ENCODE measurements at regions not wholly inside any gene's neighbourhood (a gene's known extent, or its start where the extent isn't known, plus 50 kb on each side); places are given as distances from the start of the nearest gene placed in this dataset.
"Not testable (repeated sequence)": the region's sequence is repeated elsewhere in the genome, so short reads cannot be mapped to it uniquely, and the experiment has no call there.

DNA sequence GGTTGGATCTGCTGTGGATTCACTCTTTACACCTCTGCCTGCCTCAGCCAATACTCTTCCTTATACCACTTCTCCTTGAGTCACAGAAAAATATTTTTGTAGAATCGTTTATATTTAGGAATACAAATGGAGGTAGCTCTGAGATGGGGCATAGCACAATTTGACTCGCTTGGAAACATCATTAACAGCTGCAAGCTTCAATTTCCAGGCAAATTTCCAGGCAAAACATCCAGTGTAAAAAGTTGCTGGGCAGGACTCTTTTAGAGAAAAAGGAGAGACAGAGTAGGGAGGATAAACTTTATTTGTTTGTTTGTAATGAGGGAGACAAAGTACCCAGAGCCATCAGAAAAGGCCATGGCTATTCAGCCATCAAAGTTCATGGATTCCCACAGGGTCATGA lies 74.4 kb upstream of the SOX11 start:
- H3K9me3 Mint-ChIP-seq = peaks cover 16 to 27% of the 10 kb centered on the region in 2 donors
- H3K36me3 Mint-ChIP-seq = no peaks in the 10 kb centered on the region
- ATAC-seq (no peak), DNase-seq (ENCODE audit: low spot score in 2 of 2) (no peak)
- H3K27ac Mint-ChIP-seq = no peak overlapping the region

GRCh38 chr2:5618271-5618670 lies 73.9 kb upstream of the SOX11 start:
- Mint-ChIP-seq H3K36me3 (no peaks in the 10 kb centered on the region), H3K9me3 (peaks cover 18 to 28% of the 10 kb centered on the region in 2 donors), H3K27ac (no peak overlapping the region)
- no peak for DNase-seq (ENCODE audit: low spot score in 2 of 2)
- ATAC-seq = no peak

GRCh38 chr2:5625556-5626065 lies 66.6 kb upstream of the SOX11 start:
- peaks cover 16% of the 10 kb centered on the region in 2 donors for H3K9me3 Mint-ChIP-seq
- not testable (repeated sequence) for H3K27ac Mint-ChIP-seq; ATAC-seq; DNase-seq (ENCODE audit: low spot score in 2 of 2); H3K36me3 Mint-ChIP-seq

- not testable (repeated sequence) for DNase-seq (ENCODE audit: low spot score in 2 of 2); H3K9me3 Mint-ChIP-seq; H3K27ac Mint-ChIP-seq; H3K36me3 Mint-ChIP-seq; ATAC-seq
Measured at GRCh38 chr2:5628484-5628883, 63.7 kb upstream of the SOX11 start.

GRCh38 chr2:5629510-5629909 lies 62.7 kb upstream of the SOX11 start:
- DNase-seq (ENCODE audit: low spot score in 2 of 2); H3K36me3 Mint-ChIP-seq; ATAC-seq; H3K9me3 Mint-ChIP-seq; H3K27ac Mint-ChIP-seq: not testable (repeated sequence)

GRCh38 chr2:5637051-5637450 lies 55.1 kb upstream of the SOX11 start:
- DNase-seq (ENCODE audit: low spot score in 2 of 2); H3K36me3 Mint-ChIP-seq; H3K27ac Mint-ChIP-seq; H3K9me3 Mint-ChIP-seq; ATAC-seq: not testable (repeated sequence)
